NCI-H2171 (cell line): ENCODE measurements at regions not wholly inside any gene's neighbourhood (a gene's known extent, or its start where the extent isn't known, plus 50 kb on each side); places are given as distances from the start of the nearest gene placed in this dataset.
"Not testable (repeated sequence)": the region's sequence is repeated elsewhere in the genome, so short reads cannot be mapped to it uniquely, and the experiment has no call there.

Source experiments
- DNase-seq: peaks from one replicate; lab custom pipeline; 2025; lab: John Stamatoyannopoulos, UW

GRCh38 chr4:186775902-186776301 lies 52.2 kb upstream of the FAT1 start:
- DNase-seq, result no peak

- no peak for DNase-seq
Measured at GRCh38 chr4:186778134-186778533, 54.5 kb upstream of the FAT1 start.

- DNase-seq, result no peak
Measured at GRCh38 chr4:186780291-186781031, 56.8 kb upstream of the FAT1 start.

DNA sequence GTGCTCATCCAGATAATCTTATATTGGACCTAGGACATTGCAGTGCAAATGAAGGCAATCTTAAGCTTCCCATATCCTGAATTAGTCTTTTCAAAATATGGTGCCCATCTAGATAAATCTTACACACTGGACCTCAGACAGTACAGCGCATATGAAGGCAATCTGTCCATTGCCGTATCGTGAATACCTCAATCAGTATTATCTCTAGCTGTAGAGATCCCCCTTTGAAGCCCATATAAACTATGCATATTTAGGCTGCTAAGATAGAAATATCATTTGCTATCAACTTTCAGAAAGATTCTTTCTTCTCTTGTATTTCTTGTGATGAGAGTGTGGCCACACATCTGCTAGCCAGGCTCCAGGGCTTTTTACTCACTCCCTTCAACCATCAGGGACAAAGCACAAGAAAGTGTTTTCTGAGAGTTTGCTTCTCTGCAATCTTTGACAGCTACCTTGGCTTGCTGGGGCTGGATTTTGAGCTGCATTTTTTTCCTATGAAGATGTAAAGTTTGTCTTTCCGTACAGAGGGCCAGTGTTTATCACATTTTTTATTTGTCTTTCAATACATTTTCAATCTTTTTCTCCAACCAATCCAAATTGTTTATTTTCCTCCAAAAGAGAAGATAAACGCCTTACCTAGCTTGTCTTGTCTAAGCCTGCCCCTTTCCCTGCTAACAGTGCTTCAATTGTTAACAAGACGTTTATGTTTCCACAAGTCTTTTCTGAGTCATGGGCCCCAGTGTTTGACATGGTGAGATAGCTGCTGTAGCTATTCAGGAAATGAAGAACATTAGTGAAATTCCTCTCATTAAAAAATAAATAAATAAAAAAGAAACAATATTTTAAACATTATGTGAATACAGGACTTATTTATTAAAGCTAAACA lies 57.6 kb upstream of the FAT1 start:
- no peak for DNase-seq

DNA sequence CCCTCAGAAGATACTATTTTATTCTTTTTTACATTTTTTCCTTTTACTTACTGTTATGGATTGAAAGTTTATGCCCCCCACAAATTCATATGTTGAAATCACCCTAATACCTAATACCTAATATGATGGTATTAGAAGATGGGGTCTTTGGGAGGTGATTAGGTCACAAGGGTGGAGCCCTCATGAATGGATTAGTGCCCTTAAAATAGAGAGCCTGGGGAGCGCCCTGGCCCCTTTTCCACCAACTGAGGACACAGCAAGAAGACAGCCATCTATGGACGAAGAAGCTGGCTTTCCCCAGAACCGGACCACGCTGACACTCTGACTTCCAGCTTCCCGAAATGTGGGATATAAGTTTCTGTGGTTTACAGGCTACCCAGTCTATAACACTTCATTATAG lies 58.6 kb upstream of the FAT1 start:
- no peak for DNase-seq

DNA sequence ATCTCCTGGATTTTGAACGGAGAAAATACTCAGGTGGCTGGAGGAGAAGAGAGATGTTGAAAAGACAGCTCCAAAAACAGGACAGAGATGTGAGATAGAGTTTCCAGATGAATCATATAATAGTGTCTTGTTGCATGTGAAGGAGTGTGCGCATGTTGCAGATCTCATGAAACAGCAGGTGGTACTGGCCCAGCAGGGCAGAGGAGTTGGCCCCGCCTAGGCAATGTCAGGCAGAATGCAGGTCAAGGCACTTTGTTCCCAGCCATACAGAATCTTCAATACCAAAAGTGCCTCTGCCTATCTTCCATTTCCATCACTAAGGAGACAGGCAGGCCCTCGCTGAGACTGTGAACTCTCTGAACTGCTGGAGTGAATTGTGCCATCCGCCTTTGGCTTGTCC lies 63.9 kb upstream of the FAT1 start:
- no peak for DNase-seq

GRCh38 chr4:186789651-186790050 lies 66.0 kb upstream of the FAT1 start:
- DNase-seq, result no peak

- no peak for DNase-seq
Measured at GRCh38 chr4:186790630-186791029, 67.0 kb upstream of the FAT1 start.

GRCh38 chr4:186792728-186793366 lies 69.2 kb upstream of the FAT1 start:
- DNase-seq, result no peak

DNA sequence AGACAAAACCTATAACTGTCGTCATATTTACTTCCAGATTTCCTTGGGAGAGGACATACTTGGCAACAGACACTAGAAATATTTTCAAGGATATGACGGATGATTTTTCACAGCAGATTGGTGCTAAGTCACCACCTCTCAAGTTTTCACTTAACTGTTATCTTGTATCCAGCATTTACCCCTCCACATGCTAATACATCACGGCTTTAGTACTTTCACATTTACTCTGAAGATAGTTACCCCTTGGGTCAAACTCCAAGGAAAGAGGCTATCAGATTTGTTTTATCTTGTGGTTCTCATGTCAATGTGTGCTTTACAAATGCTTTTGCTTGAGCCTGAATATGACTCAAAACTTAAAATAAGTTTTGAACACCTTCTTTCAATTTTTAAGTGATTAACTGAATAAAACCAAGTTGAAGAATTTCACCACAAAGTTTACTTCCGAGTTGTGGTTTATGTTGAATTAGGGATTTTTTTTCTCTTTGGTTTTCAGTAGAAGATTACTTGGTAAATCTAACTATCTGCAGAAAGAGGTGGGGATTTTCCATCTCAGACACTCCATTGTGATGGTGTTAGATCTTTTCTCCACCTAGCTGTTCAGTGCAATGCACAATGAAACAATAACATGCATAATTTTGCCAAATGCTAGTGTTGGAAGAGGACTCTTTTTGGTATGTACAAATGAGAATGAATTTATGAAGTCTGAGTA lies 75.4 kb upstream of the FAT1 start:
- no peak for DNase-seq

DNA sequence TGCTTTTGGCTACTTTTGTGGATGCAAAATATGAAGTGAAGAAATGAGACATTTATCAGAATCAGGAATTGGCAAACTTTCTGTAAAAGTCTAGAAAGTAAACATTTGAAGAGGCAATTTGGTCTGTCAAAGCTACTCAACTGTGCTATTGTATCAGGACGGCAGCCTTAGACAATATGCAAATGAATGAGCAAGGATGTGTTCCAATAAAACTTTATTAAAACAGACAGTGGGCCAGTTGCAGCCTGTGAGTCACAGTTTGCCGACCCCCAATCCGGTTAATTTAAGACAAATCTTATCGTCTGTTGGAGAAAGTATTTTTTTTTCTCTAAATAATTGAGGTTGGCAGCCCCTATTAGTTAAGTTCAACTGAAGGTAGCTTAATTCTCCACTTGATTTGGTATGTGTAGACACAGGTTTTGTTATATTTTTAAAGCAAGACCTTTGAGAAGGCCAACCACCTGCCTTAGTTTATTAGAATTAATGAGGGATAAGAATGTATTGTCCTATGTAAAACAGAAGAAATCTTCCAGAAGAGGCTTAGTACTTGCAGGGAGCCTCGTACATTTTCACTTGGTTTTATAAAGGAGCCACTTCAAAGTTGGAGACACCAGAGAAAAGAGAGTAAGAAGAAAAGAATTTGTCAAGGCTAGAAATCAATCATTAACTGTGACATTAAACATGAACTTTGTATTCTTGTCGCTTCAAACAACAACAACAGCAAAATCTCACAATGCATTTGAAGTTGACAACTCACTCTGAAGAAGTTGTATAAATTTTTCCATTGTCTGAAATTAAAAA lies 81.6 kb upstream of the FAT1 start:
- DNase-seq, result no peak

DNA sequence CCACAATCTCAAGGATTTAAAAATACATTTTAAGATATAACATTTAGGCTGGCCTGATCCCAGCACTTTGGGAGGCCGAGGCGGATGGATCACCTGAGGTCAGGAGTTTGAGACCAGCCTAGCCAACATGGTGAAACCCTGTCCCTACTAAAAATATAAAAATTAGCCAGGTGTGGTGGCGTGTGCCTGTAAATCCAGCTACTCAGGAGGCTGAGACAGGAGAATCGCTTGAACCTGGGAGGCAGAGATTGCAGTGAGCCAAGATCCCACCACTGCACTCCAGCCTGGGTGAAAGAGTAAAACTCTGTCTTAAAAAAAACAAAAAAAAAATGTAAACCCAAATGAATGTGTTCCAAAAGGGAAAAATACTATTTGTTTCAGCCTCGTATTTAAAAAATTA lies 82.3 kb upstream of the FAT1 start:
- not testable (repeated sequence) for DNase-seq

- DNase-seq, result no peak
Measured at GRCh38 chr4:186806679-186807421, 83.2 kb upstream of the FAT1 start.

- no peak for DNase-seq
Measured at GRCh38 chr4:186807808-186808629, 84.4 kb upstream of the FAT1 start.

GRCh38 chr4:186808630-186809018 lies 85.0 kb upstream of the FAT1 start:
- no peak for DNase-seq

- no peak for DNase-seq
Measured at GRCh38 chr4:186809070-186809469, 85.4 kb upstream of the FAT1 start.

DNA sequence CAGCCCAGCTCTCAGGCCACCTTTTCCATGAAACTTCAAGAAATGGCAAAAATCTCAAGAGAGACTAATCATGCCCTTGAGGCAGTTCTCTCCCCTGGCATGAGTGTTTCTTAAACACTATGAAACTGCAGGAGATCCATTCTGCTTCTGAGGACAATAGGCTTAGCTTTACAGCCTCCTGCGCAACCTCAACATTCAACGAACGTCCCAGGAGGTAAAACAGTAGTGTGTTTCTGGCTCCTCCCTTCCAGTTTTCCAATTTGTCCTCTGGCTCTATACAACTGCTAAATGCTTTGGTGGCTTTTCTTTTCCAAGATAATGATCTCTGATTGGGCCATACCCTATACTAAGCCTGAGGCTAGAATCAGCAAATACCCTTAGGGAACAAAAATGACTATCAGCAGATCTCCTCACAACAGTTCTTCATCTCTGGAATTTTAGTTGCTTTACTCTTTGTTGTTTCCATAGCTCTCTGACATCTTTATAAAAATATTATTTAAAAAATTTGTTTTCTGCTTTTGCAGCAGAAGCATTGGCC lies 87.0 kb upstream of the FAT1 start:
- DNase-seq, result no peak

- DNase-seq, result no peak
Measured at GRCh38 chr4:186812592-186812991, 88.9 kb upstream of the FAT1 start.

DNA sequence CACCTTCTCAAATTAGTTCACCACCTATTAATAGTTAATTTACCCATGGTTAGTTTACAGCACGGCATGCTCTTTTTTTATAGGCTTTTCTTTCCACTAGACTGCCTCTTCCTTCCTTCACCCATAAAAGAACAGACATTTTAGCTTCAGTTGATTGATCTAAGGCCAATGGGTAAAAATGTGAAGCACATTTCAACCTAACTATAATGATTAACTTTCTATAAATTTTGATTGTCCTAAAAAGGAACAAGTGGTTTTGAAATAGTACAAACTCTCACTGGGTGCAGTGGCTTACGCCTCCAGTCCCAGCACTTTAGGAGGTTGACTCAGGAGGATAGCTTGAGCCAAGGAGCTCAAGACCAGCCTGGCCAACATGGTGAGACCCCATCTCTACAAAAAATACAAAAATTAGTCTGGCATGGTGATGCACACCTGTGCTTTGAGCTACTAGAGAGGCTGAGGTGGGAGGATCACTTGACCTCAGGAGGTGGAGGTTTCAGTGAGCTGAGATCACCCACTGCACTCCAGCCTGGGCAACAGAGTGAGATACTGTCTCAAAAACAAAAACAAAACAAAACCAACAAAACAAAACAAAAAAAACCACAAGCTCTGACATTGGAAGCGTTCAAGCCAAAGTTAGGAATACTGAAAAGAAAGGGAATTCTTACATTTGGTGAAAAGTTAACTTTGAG lies 89.9 kb upstream of the FAT1 start:
- DNase-seq, result no peak
